GM12878 (cell line): ENCODE measurements at regions not wholly inside any gene's neighbourhood (a gene's known extent, or its start where the extent isn't known, plus 50 kb on each side); places are given as distances from the start of the nearest gene placed in this dataset.

Experiments
- ATAC-seq: fragments of 200-7000 bp; cut with Tn5 transposase; 3 replicates; pipeline ENCODE4 v1.9.1; 2020; ENCODE audit warnings: mild to moderate bottlenecking, moderate library complexity
- BruUV-seq: library from RNA; stranded (reverse); fragments of 400-500 nt; replicated peaks from 2 replicates; lab custom pipeline; 2021; lab: Mats Ljungman, UMichigan
- CTCF ChIA-PET: fragments of 300-600 bp; sonication (Branson Sonifier 250); formaldehyde crosslinking; extraction: SDS; loops from one replicate; lab custom pipeline; 2021; ENCODE audit warnings: inconsistent platforms; lab: Yijun Ruan, JAX
- POLR2A ChIA-PET: fragments of 350-600 bp; formaldehyde crosslinking; extraction: SDS; loops from one replicate; lab custom pipeline; 2021; ENCODE audit warnings: inconsistent platforms; lab: Charles Lee
- RAD21 ChIA-PET: fragments of 300-600 bp; sonication (Branson Sonifier 250); formaldehyde crosslinking; loops from one replicate; lab custom pipeline; 2023; ENCODE audit warnings: antibody characterized with exemption; ENCODE audit not compliant: unreplicated experiment; lab: Charles Lee
- SMC1A ChIA-PET: fragments of 300-600 bp; sonication (Branson Sonifier 250); formaldehyde crosslinking; loops from one replicate; lab custom pipeline; 2023; ENCODE audit not compliant: unreplicated experiment, uncharacterized antibody; lab: Charles Lee
- DNase-seq: peaks from one replicate; pipeline ENCODE4 v3.0.0-alpha.2; 2011; ENCODE audit warnings: low read depth, low spot score
- FAIRE-seq: peaks from 3 replicates; lab custom pipeline; 2011; peaks lifted over from hg19 to GRCh38; lab: Jason Lieb, UNC
- H2AFZ ChIP-seq: 2 replicates; pipeline ENCODE4 v1.6.0; 2011; ENCODE audit warnings: low read depth, low read length, control low read depth; ENCODE audit not compliant: control insufficient read depth
- H3K27ac ChIP-seq: 2 replicates; pipeline ENCODE4 v1.5.1; 2011; ENCODE audit warnings: control low read depth; ENCODE audit not compliant: control insufficient read depth, insufficient read depth
- H3K27me3 ChIP-seq, 2 experiments: replicated peaks in 1 of 2; 2 replicates each; pipeline versions ENCODE4 v1.6.0 to v1.6.1; 2011; ENCODE audit warnings: low read length in 1 of 2; ENCODE audit not compliant: control insufficient read depth in 2 of 2, insufficient read depth in 2 of 2
- H3K36me3 ChIP-seq, 2 experiments: 2 replicates each; pipeline ENCODE4 v1.5.1; 2011; ENCODE audit warnings: low read length in 1 of 2; ENCODE audit not compliant: control insufficient read depth in 2 of 2, insufficient read depth in 2 of 2
- H3K4me1 ChIP-seq: 2 replicates; pipeline ENCODE4 v1.6.1; 2011; ENCODE audit warnings: mild to moderate bottlenecking, low read length, moderate library complexity, mixed read lengths; ENCODE audit not compliant: control insufficient read depth, insufficient read depth
- H3K4me2 ChIP-seq: 2 replicates; pipeline ENCODE4 v1.6.0; 2011; ENCODE audit warnings: control low read depth; ENCODE audit not compliant: control insufficient read depth, insufficient read depth
- H3K4me3 ChIP-seq: fragments of 200-600 bp; sonication (generic); 2 replicates; pipeline ENCODE4 v1.5.1; 2016
- H3K79me2 ChIP-seq: 2 replicates; pipeline ENCODE4 v1.6.0; 2011; ENCODE audit warnings: low read length; ENCODE audit not compliant: control insufficient read depth, insufficient read depth
- H3K9ac ChIP-seq: 2 replicates; pipeline ENCODE4 v1.8.0; 2011; ENCODE audit warnings: low read length, control low read depth, mixed read lengths; ENCODE audit not compliant: control insufficient read depth, insufficient read depth
- H3K9me3 ChIP-seq: replicated peaks from 3 replicates; pipeline ENCODE4 v1.5.1; 2011; ENCODE audit warnings: mild to moderate bottlenecking, low read length; ENCODE audit not compliant: control insufficient read depth, insufficient read depth
- H4K20me1 ChIP-seq: 2 replicates; pipeline ENCODE4 v1.6.0; 2011; ENCODE audit not compliant: control insufficient read depth, insufficient read depth
- BACH1 ChIP-seq: fragments of 450-650 bp; IDR thresholded peaks from 2 replicates; pipeline ENCODE4 v1.6.1; 2017; ENCODE audit warnings: mild to moderate bottlenecking, borderline replicate concordance
- BCL11A ChIP-seq: IDR thresholded peaks from 2 replicates; pipeline ENCODE4 v1.6.1; 2011; ENCODE audit warnings: low read depth, low read length
- HDAC2 ChIP-seq: fragments of 200-600 bp; sonication (generic); IDR thresholded peaks from 2 replicates; pipeline ENCODE4 v1.6.1; 2017
- JUNB ChIP-seq: IDR thresholded peaks from 2 replicates; pipeline ENCODE4 v1.6.1; 2016; ENCODE audit warnings: antibody characterized with exemption, mild to moderate bottlenecking
- NFIC ChIP-seq: IDR thresholded peaks from 2 replicates; pipeline ENCODE4 v1.6.1; 2012; ENCODE audit warnings: low read depth, mild to moderate bottlenecking, inconsistent platforms, low read length, moderate library complexity
- NFYA ChIP-seq: IDR thresholded peaks from 2 replicates; pipeline ENCODE4 v1.6.1; 2011; ENCODE audit warnings: low read depth, mild to moderate bottlenecking, low read length, improper control_type of control experiment, borderline replicate concordance
- NKRF ChIP-seq: fragments of 450-650 bp; conservative IDR thresholded peaks from 2 replicates; pipeline ENCODE4 v1.6.1; 2017; ENCODE audit warnings: mild to moderate bottlenecking, moderate library complexity
- RAD51 ChIP-seq: fragments of 450-650 bp; IDR thresholded peaks from 2 replicates; pipeline ENCODE4 v1.6.1; 2016; ENCODE audit warnings: moderate library complexity, mild to moderate bottlenecking, inconsistent platforms
- SMAD1 ChIP-seq: fragments of 450-650 bp; IDR thresholded peaks from 2 replicates; pipeline ENCODE4 v1.6.1; 2018; ENCODE audit warnings: mild to moderate bottlenecking, low read depth; ENCODE audit not compliant: partially characterized antibody
- ZNF217 ChIP-seq: fragments of 450-650 bp; IDR thresholded peaks from 2 replicates; pipeline ENCODE4 v1.6.1; 2017; ENCODE audit warnings: antibody characterized with exemption, mild to moderate bottlenecking
- ZNF274 ChIP-seq: IDR thresholded peaks from one replicate; pipeline ENCODE4 v1.8.0; 2011; ENCODE audit not compliant: insufficient read length, insufficient read depth
- WGBS: methylation state at CpG from one replicate; pipeline ENCODE4 v1.1.6; 2016; ENCODE audit warnings: low lambda C conversion rate; ENCODE audit not compliant: insufficient replicate concordance, insufficient coverage; ENCODE audit errors: missing lambda C conversion rate; 5-methylcytosine and 5-hydroxymethylcytosine counted together
- in situ Hi-C: fragments of 300-500 bp; cut with MboI; formaldehyde crosslinking; loops from 9 replicates; pipeline ENCODE4 v1.14.3; 2018; ENCODE audit warnings: mixed read lengths
- intact Hi-C: fragments of 100-400 bp; cut with micrococcal nuclease; formaldehyde crosslinking; loops from one replicate; pipeline ENCODE4 v1.14.2; 2022; ENCODE audit not compliant: unreplicated experiment

DNA sequence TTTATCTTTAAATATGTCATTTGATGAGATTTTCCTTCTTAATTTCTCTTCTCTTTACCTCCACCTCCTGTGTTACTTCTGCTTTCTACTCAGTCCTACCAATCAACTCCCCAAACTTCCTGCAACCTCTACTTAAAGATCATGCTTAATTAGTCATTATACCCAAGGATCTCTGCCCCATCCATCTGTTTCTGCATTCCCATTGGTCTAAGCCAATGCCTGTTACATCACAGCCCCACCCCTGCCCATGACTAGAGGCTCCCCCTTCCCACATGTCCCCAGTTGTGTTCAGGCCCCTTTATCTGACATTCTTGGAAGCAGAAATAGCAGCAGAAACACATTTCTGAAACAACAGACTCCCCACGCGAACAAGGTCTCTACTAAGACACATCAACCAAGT, 319.1 kb upstream of the NFE2L3 start:
- no peak for ATAC-seq
- TF ChIP-seq RAD51 (no peak), ZNF274 (no peak), JUNB (no peak), NKRF (no peak), SMAD1 (no peak), BACH1 (no peak), HDAC2 (no peak), ZNF217 (no peak), NFYA (no peak), BCL11A (no peak), NFIC (no peak)
- TF ChIP-seq, all 136 proteins: peak for 0
- Histone ChIP-seq H3K4me3 (no peak overlapping the region), H3K27me3 (no peaks in the 10 kb centered on the region; a peak in 1 of 4 replicates), H4K20me1 (no peaks in the 10 kb centered on the region), H3K4me1 (no peaks in the 10 kb centered on the region), H3K79me2 (no peaks in the 10 kb centered on the region), H3K36me3 (no peaks in the 10 kb centered on the region), H3K9ac (no peak overlapping the region), H2AFZ (no peak overlapping the region), H3K4me2 (no peak overlapping the region), H3K27ac (no peak overlapping the region), H3K9me3 (no peaks in the 10 kb centered on the region)
- WGBS, result 32% methylated on average over 2 of the region's 2 CpGs
- intact Hi-C loops, result no loop called here
- no TSS peak for BruUV-seq
- CTCF ChIA-PET, result no interaction called here
- SMC1A ChIA-PET, result no interaction called here
- RAD21 ChIA-PET, result no interaction called here
- POLR2A ChIA-PET, result no interaction called here
- in situ Hi-C loops, result no loop called here
- FAIRE-seq (no peak), DNase-seq (no peak)
